ENCODE measurements at regions not wholly inside any gene's neighbourhood (a gene's known extent, or its start where the extent isn't known, plus 50 kb on each side); places are given as distances from the start of the nearest gene placed in this dataset.

DNA sequence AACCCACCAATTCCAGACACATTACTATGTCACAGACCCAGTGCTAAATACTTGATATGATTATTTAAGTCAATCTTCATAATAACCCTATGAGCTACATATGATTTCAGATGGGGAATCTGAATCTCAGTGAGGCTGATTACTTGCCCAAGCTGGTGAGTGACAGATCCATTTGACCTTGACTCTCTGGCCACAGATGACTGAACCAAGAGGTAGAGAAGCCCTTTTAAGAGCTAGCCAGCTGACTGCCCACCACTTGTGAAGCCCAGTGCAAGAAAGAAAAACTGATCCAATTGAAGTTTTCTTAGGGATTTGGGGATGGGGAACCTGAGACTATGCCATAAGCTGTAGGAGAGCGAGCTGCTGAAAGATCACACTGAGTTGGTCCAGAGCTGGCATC, 124.7 kb upstream of the SPATA12 start:
- TF ChIP-seq, protein P1, sequence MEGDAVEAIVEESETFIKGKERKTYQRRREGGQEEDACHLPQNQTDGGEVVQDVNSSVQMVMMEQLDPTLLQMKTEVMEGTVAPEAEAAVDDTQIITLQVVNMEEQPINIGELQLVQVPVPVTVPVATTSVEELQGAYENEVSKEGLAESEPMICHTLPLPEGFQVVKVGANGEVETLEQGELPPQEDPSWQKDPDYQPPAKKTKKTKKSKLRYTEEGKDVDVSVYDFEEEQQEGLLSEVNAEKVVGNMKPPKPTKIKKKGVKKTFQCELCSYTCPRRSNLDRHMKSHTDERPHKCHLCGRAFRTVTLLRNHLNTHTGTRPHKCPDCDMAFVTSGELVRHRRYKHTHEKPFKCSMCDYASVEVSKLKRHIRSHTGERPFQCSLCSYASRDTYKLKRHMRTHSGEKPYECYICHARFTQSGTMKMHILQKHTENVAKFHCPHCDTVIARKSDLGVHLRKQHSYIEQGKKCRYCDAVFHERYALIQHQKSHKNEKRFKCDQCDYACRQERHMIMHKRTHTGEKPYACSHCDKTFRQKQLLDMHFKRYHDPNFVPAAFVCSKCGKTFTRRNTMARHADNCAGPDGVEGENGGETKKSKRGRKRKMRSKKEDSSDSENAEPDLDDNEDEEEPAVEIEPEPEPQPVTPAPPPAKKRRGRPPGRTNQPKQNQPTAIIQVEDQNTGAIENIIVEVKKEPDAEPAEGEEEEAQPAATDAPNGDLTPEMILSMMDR (IDR thresholded peaks at IDR 0.05; ENCODE audit: low read depth, low read length) = no peak
- no peak for TF ChIP-seq EZH2phosphoT487 (IDR thresholded peaks at IDR 0.05; ENCODE audit: low read depth)
